HG02885 (cell line): ENCODE measurements at regions not wholly inside any gene's neighbourhood (a gene's known extent, or its start where the extent isn't known, plus 50 kb on each side); places are given as distances from the start of the nearest gene placed in this dataset.
"Not testable (repeated sequence)": the region's sequence is repeated elsewhere in the genome, so short reads cannot be mapped to it uniquely, and the experiment has no call there.

Source experiments
- ATAC-seq: cut with Tn5 transposase; IDR thresholded peaks from one replicate; pipeline ENCODE4 v1.9.1; 2021; ENCODE audit warnings: mild to moderate bottlenecking; ENCODE audit not compliant: unreplicated experiment, poor library complexity

GRCh38 chr13:44887515-44887914, 101.8 kb downstream of the NUFIP1 start:
- ATAC-seq = no peak

GRCh38 chr13:44884076-44884729, 105.1 kb downstream of the NUFIP1 start:
- ATAC-seq = no peak

- no peak for ATAC-seq
Measured at GRCh38 chr13:44879452-44880058, 109.7 kb downstream of the NUFIP1 start.

- ATAC-seq = no peak
Measured at GRCh38 chr13:44876782-44877324, 112.4 kb downstream of the NUFIP1 start.

GRCh38 chr13:44874886-44875630, 114.2 kb downstream of the NUFIP1 start:
- no peak for ATAC-seq

GRCh38 chr13:44874176-44874575, 115.1 kb downstream of the NUFIP1 start:
- no peak for ATAC-seq

- no peak for ATAC-seq
Measured at GRCh38 chr13:44873461-44873860, 115.8 kb downstream of the NUFIP1 start.

GRCh38 chr13:44872751-44873150, 116.5 kb downstream of the NUFIP1 start:
- ATAC-seq = no peak

GRCh38 chr13:44870456-44870929, 118.8 kb downstream of the NUFIP1 start:
- no peak for ATAC-seq

GRCh38 chr13:44869167-44869566, 120.1 kb downstream of the NUFIP1 start:
- ATAC-seq = no peak

- ATAC-seq = peak; percentile 94
Measured at GRCh38 chr13:44868397-44868796, 120.9 kb downstream of the NUFIP1 start.

GRCh38 chr13:44867825-44868224, 121.4 kb downstream of the NUFIP1 start:
- no peak for ATAC-seq

- no peak for ATAC-seq
Measured at GRCh38 chr13:44866411-44866911, 122.8 kb downstream of the NUFIP1 start.

- ATAC-seq = no peak
Measured at GRCh38 chr13:44865722-44866410, 123.4 kb downstream of the NUFIP1 start.

GRCh38 chr13:44863641-44864040, 125.6 kb downstream of the NUFIP1 start:
- not testable (repeated sequence) for ATAC-seq

- ATAC-seq = no peak
Measured at GRCh38 chr13:44860454-44860853, 128.8 kb downstream of the NUFIP1 start.

GRCh38 chr13:44857736-44858135, 131.5 kb downstream of the NUFIP1 start:
- no peak for ATAC-seq

GRCh38 chr13:44857061-44857460, 132.2 kb downstream of the NUFIP1 start:
- no peak for ATAC-seq

GRCh38 chr13:44855860-44856259, 133.4 kb downstream of the NUFIP1 start:
- no peak for ATAC-seq

GRCh38 chr13:44854313-44855060, 134.8 kb downstream of the NUFIP1 start:
- no peak for ATAC-seq
